ENCODE measurements at regions not wholly inside any gene's neighbourhood (a gene's known extent, or its start where the extent isn't known, plus 50 kb on each side); places are given as distances from the start of the nearest gene placed in this dataset.

GRCh38 chr2:60295636-60295962, 257.9 kb downstream of the BCL11A start:
- CTCF ChIA-PET, result no interaction called here
- peaks cover 19 to 25% of the 10 kb centered on the region in 2 donors for H3K4me1 ChIP-seq (ENCODE audit: control insufficient read depth in 2 of 2, insufficient read depth in 2 of 2, low read length in 2 of 2)
- H3K9ac ChIP-seq (ENCODE audit: low read length), result no peak overlapping the region
- peak overlapping the region; percentile 49 for H3K4me2 ChIP-seq (replicated peaks; ENCODE audit: low read depth, low read length, poor library complexity, severe bottlenecking)
- no peaks in the 10 kb centered on the region for H4K20me1 ChIP-seq (ENCODE audit: control insufficient read depth, insufficient read depth, low read length, poor library complexity, severe bottlenecking)
- peak overlapping the region; percentile 15 for H3K4me3 Mint-ChIP-seq
- no peaks in the 10 kb centered on the region for H3K36me3 ChIP-seq (replicated peaks in 1 of 2; ENCODE audit: control extremely low read depth in 1 of 2, control insufficient read depth in 1 of 2, extremely low read depth in 1 of 2, insufficient read depth in 2 of 2, low read length in 1 of 2)
- no peaks in the 10 kb centered on the region for H3K27me3 ChIP-seq (replicated peaks in 1 of 4; ENCODE audit: control extremely low read depth in 1 of 4, control insufficient read depth in 3 of 4, insufficient read depth in 4 of 4, low read length in 3 of 4)
- H3K9me3 Mint-ChIP-seq (ENCODE audit: insufficient read depth), result no peaks in the 10 kb centered on the region
- no peak for ATAC-seq (ENCODE audit: low read depth)
- no peak overlapping the region for H2AFZ ChIP-seq (ENCODE audit: insufficient read depth, low read depth, low read length, poor library complexity, severe bottlenecking)
- intact Hi-C loops (cut with micrococcal nuclease), result no loop called here
- H3K27ac ChIP-seq (ENCODE audit: low read length in 2 of 2), result no peak overlapping the region
- H3K4me1 Mint-ChIP-seq, result peaks cover 36% of the 10 kb centered on the region
- 98% methylated on average over 6 of the region's 9 CpGs for WGBS (ENCODE audit: insufficient coverage)
- no peaks in the 10 kb centered on the region for H3K79me2 ChIP-seq (ENCODE audit: control insufficient read depth, insufficient read depth, low read length)
- H3K9me3 ChIP-seq (ENCODE audit: control extremely low read depth in 1 of 3, control insufficient read depth in 2 of 3, insufficient read depth in 1 of 3, low read length in 2 of 3), result peaks cover 0 to 13% (median 0%) of the 10 kb centered on the region in 3 donors
- DNase-seq, result no peak
- H3K27me3 Mint-ChIP-seq, result no peaks in the 10 kb centered on the region
- POLR2A ChIA-PET, result interaction anchor here (0.6 kb wide), 1 partner anchor 231 kb away, joined by 4 read pairs; no protein-coding TSS in a partner anchor
- H3K4me3 ChIP-seq (ENCODE audit: control extremely low read depth in 1 of 5, extremely low read depth in 1 of 5, insufficient read depth in 1 of 5, low read depth in 2 of 5, low read length in 4 of 5), result no peak overlapping the region
- no peak overlapping the region for H3K27ac Mint-ChIP-seq
- TF ChIP-seq CTCF (IDR thresholded peaks at IDR 0.05), result no peak
- no peak for TF ChIP-seq EZH2 (IDR thresholded peaks at IDR 0.05; ENCODE audit: borderline replicate concordance, insufficient read depth, low read depth, low read length, poor library complexity, severe bottlenecking)

GRCh38 chr2:60294901-60295635, 258.4 kb downstream of the BCL11A start:
- intact Hi-C loops (cut with micrococcal nuclease), result no loop called here
- 94% methylated on average over 20 of the region's 20 CpGs for WGBS (ENCODE audit: insufficient coverage)

More at GRCh38 chr2:60294901-60295635, 258.4 kb downstream of the BCL11A start:
- DNase-seq, result no peak
- H3K4me1 Mint-ChIP-seq, result peaks cover 36% of the 10 kb centered on the region
- ChIA-PET CTCF (no interaction called here), POLR2A (interaction anchor here (0.6 kb wide), 1 partner anchor 230 kb away, joined by 4 read pairs; no protein-coding TSS in a partner anchor)
- no peak for ATAC-seq (ENCODE audit: low read depth)
- H4K20me1 ChIP-seq (ENCODE audit: control insufficient read depth, insufficient read depth, low read length, poor library complexity, severe bottlenecking), result no peaks in the 10 kb centered on the region
- peaks cover 19 to 25% of the 10 kb centered on the region in 2 donors for H3K4me1 ChIP-seq (ENCODE audit: control insufficient read depth in 2 of 2, insufficient read depth in 2 of 2, low read length in 2 of 2)
- H3K4me3 Mint-ChIP-seq, result no peak overlapping the region
- no peak for TF ChIP-seq CTCF (IDR thresholded peaks at IDR 0.05)
- H3K27ac Mint-ChIP-seq, result no peak overlapping the region
- peaks cover 0 to 13% (median 0%) of the 10 kb centered on the region in 3 donors for H3K9me3 ChIP-seq (ENCODE audit: control extremely low read depth in 1 of 3, control insufficient read depth in 2 of 3, insufficient read depth in 1 of 3, low read length in 2 of 3)
- H3K9ac ChIP-seq (ENCODE audit: low read length), result no peak overlapping the region
- H3K27ac ChIP-seq (ENCODE audit: low read length in 2 of 2), result no peak overlapping the region
- H3K4me3 ChIP-seq (ENCODE audit: control extremely low read depth in 1 of 5, extremely low read depth in 1 of 5, insufficient read depth in 1 of 5, low read depth in 2 of 5, low read length in 4 of 5), result no peak overlapping the region
- H3K9me3 Mint-ChIP-seq (ENCODE audit: insufficient read depth), result no peaks in the 10 kb centered on the region
- H3K27me3 ChIP-seq (replicated peaks in 1 of 4; ENCODE audit: control extremely low read depth in 1 of 4, control insufficient read depth in 3 of 4, insufficient read depth in 4 of 4, low read length in 3 of 4), result no peaks in the 10 kb centered on the region
- no peaks in the 10 kb centered on the region for H3K79me2 ChIP-seq (ENCODE audit: control insufficient read depth, insufficient read depth, low read length)
- peak overlapping the region; percentile 49 for H3K4me2 ChIP-seq (replicated peaks; ENCODE audit: low read depth, low read length, poor library complexity, severe bottlenecking)
- H3K36me3 ChIP-seq (replicated peaks in 1 of 2; ENCODE audit: control extremely low read depth in 1 of 2, control insufficient read depth in 1 of 2, extremely low read depth in 1 of 2, insufficient read depth in 2 of 2, low read length in 1 of 2), result no peaks in the 10 kb centered on the region
- H2AFZ ChIP-seq (ENCODE audit: insufficient read depth, low read depth, low read length, poor library complexity, severe bottlenecking), result no peak overlapping the region
- H3K27me3 Mint-ChIP-seq, result no peaks in the 10 kb centered on the region
